ENCODE measurements at regions not wholly inside any gene's neighbourhood (a gene's known extent, or its start where the extent isn't known, plus 50 kb on each side); places are given as distances from the start of the nearest gene placed in this dataset.

GRCh38 chr1:34408011-34408410 lies 231.3 kb downstream of the C1orf94 start:
- DNase-seq (ENCODE audit: low spot score): peak; percentile 19

DNA sequence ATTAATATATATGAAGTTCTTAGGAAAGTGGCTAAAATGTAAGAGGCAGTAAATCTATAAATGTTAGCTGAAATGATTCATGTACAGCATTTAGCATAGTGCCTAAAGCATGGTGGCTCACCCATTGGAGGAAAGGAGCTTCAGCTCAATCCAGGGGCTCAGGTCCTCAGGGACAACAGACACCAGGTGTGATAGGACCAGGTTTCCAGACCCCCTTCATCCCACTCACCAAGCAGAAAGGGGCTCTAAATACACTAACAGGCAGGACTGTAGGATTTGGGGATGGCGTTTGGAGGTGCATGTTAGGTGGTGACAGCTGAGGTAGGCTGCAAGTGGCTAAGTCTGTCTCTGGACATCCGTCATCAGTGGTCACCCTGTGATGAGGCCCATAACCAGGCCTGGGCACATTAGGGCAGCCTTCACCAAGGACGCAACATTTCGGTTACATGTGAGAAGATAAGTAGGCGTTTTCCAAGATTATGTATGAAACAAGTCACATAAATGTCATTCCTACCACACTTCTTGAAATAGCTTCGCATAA lies 233.1 kb downstream of the C1orf94 start:
- no peak for DNase-seq (ENCODE audit: low spot score)

DNA sequence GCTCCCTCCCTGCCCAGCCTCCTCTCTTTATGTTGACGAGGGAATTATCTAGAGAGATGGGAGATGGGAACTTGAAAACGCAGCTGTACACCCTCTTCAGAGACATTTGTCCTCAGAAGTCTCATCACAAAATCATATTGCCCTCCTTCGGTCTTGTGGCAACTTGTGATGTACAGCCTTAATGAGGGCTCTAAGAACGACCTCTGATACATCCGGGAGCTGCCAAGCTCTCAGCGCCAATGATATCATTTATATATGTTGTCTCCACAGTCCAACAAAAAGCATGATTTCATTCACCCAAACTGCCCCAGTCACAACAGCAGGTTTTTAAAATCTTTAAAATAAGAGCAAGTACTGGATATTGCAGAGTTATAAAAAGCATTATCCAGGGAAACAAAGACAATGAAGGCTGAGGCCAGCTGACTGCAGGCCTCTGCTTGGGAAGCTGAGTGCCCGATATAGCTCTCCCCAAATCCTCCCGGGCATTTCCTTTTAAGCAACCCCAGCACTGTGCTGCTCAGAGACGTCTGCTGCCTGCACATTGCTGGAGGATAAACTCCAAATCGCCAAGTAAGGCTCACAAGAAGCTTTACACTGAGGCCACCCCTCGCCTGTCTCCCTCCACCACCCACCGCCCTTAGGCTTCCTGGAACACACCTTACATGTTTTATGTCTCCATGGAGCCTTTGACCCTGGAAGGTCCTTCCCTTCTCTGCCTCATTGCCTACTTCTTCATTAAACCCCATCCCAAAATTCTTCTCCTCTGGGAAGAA lies 236.1 kb downstream of the C1orf94 start:
- no peak for DNase-seq (ENCODE audit: low spot score)

DNA sequence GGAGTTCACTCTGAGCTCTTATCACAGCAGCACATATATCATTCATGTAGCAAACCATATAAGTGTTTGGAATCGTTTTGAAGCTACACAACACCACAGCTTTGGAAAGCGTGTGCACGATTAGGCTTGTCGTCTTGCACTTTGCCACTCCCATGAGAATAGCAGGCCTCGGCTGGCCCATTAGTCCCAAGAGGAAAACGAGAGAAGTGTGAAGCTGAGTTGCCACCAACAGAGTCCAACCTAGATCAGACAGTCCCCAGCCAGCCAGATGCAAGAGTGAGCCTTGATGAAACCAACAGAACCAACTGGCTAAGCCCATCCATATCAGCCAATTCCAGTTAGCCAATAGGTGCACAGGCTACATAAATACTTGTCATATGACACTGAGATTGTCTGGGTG lies 238.4 kb downstream of the C1orf94 start:
- DNase-seq (ENCODE audit: low spot score): no peak

DNA sequence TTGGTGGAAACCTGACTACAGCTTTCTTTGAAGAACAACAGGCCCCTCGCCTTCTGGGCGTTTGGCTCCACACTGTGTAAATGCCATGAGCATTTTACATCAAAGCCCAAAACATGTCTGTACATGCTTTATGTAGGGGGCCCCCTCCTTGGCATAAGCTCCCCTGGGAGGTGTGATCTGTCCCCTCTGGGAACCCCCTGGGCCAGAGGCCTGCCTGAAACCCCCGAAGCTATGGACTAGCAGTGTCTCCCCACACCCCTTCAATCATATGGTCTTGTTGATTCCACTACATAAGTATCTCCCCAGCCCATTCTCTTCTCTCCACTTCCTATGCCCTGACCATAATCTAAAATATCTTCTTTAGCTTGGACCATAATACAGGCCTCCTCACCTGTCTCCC lies 241.5 kb downstream of the C1orf94 start:
- DNase-seq (ENCODE audit: low spot score): no peak

GRCh38 chr1:34419663-34420136 lies 243.0 kb downstream of the C1orf94 start:
- peak; percentile 43 for DNase-seq (ENCODE audit: low spot score)

GRCh38 chr1:34425046-34425445 lies 248.3 kb downstream of the C1orf94 start:
- no peak for DNase-seq (ENCODE audit: low spot score)

GRCh38 chr1:34425785-34426184 lies 249.1 kb downstream of the C1orf94 start:
- no peak for DNase-seq (ENCODE audit: low spot score)

DNA sequence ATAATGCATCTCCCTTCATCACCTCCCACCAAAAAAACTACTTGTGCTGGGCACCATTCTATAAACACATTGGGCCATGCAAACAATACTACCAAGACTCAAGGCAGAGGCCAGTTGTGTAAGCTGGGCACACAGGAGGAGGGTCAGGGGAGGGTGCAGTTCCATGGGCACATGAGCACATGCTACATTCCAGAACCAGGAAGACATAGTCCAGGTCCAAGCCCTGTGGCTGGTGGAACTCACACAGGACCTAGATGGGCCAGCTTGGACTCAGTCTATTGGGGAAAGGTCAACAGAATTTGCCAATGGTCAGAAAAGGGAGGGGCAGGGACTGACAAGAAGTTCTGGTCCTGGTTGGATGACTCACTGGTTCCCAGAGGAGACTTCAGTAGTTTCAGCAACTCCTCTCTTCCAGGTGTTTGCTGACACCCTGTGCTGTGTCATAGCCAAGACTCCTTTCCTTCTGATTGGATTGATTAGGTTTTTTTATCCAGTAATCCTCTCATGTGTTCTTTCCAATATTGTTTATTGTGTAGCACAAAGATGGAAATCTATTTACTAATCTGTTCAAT lies 249.7 kb downstream of the C1orf94 start:
- DNase-seq (ENCODE audit: low spot score): no peak

- no peak for DNase-seq (ENCODE audit: low spot score)
Observed at GRCh38 chr1:34427170-34427569, 250.5 kb downstream of the C1orf94 start.

DNA sequence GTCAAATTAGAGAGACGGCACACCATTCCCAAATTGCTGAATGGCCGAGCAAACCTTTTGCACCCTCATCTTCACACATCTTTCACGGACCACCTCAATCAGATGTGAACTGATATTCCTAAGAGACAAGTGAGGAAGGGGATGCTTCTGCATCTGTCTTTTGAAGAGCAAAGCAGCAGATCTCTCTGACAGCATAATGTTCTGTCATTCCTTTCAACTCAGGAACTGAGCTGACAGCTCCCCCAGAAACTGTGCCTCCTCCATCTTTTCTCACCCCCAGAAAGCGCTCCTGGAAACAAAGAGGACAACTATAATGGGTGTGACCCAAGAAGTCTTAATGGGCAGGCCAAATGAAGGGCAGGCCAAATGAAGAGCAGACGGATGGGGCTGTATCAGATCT lies 256.4 kb downstream of the C1orf94 start:
- no peak for DNase-seq (ENCODE audit: low spot score)

DNA sequence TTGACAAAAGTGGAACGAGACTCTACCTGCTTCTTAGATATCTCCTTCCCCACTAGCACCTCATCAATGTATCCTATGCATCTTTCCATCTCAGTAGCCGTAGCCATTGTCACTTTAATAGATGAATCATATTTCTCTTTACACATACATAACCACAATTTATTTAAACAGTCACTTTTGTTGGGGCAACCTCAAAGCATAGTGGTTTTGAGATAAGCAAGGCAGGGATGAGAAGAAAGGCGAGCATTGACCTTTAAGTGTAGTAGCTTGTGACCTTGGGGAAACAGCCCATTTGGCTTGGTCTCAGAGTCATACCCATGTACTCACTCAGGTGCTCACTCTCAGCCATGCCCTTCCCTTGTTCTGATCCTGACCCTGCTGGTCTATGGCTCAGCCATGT lies 260.1 kb downstream of the C1orf94 start:
- no peak for DNase-seq (ENCODE audit: low spot score)

DNA sequence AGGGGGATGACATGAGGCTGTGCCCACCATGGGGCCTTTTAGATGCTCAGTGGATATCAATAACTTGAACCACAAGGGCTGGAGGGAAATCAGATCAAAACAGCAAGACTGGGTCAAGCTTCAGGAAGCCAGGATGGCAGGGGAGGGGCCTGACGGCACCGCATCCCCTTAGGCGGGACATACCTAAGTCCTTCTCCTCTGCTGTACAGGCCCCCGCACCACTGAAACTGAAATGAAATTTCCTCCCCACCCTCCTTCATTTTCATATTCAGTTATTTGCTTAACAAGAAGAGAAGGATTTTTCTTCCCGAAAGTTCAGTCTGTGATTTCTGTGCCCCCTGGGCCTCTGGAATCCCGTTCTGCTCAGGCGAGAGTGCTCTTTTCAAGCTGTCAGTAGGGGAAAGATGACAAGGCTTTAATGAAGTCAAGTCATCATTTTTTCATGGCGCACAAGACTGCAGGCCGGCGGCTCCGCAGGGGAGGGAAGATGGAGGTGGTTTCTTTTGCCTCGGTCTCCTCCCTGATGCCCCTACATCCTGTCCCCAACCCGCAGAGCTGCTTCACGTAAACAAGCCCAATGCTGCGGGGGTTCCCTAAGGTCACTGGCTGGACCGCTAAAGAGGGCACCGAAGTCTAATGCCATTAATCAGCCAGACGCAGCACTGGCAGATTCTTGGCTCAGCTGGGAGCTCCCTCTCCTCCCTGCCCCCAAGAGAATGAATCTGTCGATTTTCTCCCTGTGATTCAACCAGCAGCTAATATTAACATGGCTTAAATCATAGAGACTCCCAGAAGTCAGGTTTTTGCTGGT lies 264.8 kb downstream of the C1orf94 start:
- DNase-seq (ENCODE audit: low spot score): no peak

DNA sequence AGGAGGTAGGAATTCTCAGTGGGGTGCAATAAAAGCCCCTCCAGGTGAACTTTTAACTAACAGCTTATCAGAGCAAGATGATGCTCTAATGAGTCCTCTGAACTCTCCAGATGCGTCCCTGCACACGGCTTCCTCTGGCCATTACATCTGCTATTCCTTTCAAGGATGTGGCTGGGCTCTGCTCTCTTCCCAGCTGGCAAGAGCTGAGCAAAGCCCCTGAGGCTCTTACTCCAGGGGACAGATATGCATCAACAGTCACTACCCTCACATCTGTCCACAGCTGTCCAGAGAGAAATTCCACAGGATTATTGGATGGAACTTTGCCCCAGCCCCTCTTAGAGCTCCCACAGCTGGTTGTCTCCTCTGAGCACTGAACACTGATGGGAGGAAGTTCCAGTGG lies 267.8 kb downstream of the C1orf94 start:
- DNase-seq (ENCODE audit: low spot score): no peak

- no peak for DNase-seq (ENCODE audit: low spot score)
Observed at GRCh38 chr1:34450325-34450724, 273.6 kb downstream of the C1orf94 start.

DNA sequence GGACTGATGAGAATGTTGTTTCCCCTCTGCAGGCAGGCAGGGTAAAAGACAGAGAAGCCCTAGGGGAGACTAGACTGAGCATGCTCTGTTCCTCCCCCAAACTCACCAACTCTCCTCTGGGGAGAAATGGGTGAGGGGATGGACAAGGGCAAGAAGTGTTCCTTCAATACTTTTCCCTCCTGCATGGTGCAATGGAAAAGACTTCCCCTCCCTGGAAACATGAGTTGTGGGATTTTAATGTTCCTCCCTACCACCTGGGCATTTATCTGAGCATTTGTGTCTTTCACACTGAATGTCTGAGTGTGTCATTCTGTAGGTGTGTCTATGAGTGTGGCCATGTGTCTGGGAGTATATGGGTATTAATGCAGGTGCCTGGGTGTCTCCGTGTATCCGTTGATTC lies 275.7 kb downstream of the C1orf94 start:
- DNase-seq (ENCODE audit: low spot score): no peak

DNA sequence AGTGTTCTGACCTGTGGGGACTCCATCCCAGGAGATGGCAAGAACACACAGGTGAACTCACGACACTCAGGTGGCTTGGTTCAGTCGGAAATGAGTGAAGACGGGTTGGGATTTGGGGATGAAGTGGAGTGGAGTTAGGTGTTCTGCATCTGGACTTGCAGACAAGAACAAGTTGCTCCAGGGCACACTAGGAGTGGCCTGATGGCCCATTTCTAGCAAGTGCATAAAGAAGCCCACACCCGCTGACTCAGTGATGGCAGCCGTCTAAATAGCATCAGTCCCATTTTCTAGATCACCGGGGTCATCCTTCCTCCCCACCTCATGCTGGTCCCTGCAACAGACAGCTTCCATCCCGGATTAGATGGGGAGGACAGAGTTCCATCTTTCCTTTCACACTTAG lies 278.4 kb downstream of the C1orf94 start:
- DNase-seq (ENCODE audit: low spot score): no peak

DNA sequence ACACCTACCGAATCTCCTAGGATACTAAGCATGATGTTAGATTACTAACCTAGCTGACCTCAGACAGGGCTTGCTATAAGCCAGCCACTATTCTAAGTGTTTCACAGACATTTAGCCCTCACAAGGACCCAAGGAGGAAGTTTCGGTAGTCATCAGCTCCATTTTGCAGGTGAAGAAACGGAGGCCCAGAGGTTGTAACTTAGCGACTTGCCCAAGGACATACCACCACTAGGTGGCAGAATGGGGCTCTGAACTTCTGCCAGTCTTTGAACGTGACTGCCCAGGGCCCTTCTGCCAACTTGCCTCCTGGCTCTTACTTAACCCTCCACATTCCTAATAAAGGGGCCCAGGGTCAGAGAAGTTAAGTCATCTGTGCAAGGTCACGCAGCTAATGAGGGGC lies 283.5 kb downstream of the C1orf94 start:
- DNase-seq (ENCODE audit: low spot score): peak; percentile 8

DNA sequence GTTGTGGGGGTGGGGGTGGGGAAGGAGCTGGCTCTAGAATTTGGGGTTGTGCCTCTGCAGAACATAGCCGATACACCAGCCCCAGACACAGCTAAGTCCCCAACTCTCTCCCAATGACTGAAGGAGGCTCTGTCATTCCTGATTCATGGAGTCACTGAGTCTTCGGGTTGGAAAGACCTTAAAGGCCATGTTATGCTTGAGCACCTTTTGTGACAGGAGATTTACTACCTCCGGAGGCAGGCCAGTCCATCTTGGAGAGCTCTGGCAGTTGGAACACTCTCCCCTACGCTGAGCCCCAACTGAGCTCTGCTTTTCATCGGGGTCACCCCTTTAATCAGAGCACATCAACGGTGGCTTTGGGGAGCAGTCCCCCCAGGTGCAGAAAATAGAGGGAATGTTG lies 284.4 kb upstream of the GJB5 start:
- no peak for DNase-seq (ENCODE audit: low spot score)

- no peak for DNase-seq (ENCODE audit: low spot score)
Observed at GRCh38 chr1:34474566-34474965, 280.3 kb upstream of the GJB5 start.

DNA sequence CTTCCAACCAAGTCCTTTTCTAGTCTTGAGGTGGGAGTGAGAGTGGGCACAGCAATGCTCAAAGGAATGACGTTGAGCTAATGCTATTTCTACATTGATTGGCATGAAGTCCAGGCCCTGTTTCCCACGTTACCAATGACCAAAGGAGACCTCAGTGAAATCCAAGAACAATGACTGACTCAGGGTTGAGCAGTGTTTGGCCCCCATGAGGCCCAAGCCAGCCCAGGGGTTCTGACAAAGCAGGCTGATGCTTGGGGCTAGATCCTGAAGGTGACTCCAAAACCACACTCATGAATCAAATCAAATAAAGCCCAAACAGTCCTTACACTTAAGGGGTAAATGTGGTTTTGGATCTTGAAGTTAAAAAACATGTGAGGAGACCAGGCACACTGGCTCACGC lies 278.5 kb upstream of the GJB5 start:
- no peak for DNase-seq (ENCODE audit: low spot score)

DNA sequence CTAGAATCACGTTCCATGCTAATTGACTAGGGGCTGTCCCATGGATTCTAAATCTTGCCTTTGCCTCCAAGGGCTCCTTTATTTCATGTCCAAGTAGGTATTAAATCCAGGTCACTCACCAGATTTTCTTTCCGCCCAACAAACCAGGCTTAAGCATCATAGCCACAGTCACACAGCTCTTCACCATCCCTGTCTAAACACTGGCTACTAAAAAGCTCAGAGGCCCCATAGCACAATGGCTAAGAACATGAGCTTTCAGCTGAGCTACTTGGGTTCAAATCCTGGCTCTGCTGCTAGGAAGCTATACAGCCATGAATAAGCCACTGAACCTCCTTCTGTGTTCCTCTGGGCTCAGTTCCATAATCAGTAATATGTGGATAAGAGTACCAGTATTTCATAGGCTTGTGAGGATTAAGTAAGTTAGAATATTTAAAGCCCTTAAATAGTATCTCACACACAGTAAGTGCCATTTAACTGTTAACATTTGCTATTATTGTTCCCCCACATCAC lies 277.2 kb upstream of the GJB5 start:
- no peak for DNase-seq (ENCODE audit: low spot score)
